D341Med (cell line): ENCODE measurements at regions not wholly inside any gene's neighbourhood (a gene's known extent, or its start where the extent isn't known, plus 50 kb on each side); places are given as distances from the start of the nearest gene placed in this dataset.
"Not testable (repeated sequence)": the region's sequence is repeated elsewhere in the genome, so short reads cannot be mapped to it uniquely, and the experiment has no call there.

Experiments used
- DNase-seq: peaks from one replicate; pipeline ENCODE4 v3.0.0; 2012; ENCODE audit warnings: low spot score

DNA sequence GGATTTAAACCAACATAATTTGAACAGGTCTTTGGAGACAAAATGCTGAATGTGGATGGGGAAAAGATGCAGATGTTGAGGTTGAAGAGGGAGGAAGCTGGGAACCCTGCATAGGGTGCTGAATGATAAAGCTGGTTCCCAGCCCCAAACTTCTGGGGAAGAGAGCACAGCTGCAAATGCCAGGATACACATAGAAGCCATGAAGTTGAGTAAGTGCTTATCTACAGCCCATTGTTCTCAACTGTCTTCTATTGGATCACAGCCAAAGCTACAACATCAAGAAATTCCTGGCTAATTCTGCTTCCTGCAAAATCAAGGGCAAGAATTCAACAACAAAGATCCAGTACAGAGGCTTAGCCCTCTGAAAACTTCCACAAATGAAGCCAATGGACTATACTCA is 779.8 kb downstream of the PRIM2 start:
- DNase-seq: not testable (repeated sequence)

DNA sequence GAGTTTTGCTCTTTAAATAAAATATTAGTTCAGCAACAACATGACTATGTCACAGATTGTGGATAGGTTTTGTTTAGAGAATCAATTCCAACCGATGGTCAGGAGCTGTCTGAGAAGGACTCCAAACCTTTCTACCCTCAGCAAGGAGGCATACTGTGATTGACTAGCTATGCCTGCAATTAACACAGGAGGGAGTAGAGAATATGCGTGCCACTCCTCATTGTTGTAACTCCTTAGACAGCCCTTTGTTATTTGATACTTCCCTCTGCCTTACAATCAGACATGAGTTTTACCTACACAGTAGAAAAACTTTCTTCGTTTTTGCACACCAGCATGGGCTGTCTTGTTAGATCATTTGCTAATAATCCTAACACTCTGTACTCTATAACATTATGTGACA is 796.5 kb downstream of the PRIM2 start:
- no peak for DNase-seq

DNA sequence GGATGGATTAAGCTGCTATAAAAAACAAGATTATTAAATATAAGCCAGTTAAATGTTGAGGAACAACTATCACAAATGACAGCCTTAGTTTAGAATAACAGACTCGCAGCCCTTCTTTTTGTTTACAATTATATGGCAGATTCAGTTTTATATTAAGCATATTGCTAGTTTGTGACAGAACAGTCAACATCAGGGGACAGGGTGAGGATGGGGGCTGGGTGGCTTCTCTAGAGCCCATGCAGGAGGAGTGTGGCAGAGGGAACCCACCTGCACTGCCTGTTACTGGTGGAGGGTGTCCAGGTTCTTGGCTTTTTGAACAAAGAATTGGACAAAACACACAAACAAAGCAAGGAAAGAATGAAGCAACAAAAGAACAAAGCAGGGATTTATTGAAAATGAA is 799.7 kb downstream of the PRIM2 start:
- not testable (repeated sequence) for DNase-seq

DNA sequence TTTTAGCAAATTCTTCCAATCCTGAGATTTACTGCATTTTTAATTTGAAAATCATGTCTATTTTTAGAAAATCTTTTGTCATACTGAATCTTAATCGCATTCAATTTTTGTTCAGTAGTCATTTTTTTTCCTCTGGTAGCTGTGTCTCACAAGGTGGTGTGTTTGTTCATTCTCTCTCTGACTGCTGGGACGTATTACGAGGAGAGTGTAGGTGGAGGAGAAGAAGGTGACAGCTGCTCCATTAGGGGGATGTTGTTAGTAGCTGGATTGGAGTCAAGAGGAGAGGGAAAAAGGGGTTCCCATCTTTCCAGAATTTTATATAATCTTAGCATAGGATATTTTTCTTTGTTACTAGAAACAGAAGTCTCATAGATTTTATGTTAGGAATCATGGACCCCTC is 804.2 kb downstream of the PRIM2 start:
- DNase-seq: not testable (repeated sequence)

DNA sequence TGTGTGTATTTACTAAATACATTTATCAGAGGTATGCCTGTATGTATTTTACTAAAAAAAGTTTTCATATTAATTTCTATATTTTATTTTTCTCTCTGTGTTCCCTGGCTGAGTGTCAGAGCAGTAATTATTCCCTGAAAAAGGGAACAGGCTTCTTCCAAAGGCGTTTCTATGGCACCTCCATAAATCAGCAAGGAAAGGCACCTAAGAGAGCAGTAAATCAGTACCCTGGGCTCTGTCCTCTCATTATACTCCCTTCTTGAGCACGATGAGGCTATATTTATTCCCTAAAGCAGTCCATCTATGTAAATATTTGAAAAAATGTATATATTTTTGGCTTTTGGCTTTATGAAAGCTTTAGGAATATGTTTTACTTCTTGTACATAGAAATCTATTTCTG is 806.3 kb downstream of the PRIM2 start:
- DNase-seq: not testable (repeated sequence)

DNA sequence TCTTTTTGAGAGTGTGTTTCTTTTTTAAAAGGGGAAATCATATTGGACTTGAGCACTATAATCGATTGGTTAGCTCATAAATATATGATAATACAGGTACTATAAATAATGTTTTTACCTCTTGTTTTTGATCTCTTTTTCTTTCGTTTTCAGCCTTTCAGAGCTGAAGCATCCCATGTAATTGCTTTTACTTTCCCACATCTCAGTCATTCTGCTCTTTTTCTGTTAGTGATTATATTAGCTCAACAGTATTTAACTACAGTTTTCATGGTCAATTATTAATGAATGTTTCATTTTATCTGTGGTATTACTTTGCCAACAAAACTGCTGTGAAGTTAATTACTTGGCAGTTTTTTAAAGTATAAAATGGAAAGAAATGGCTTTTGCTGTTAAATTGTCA is 811.1 kb downstream of the PRIM2 start:
- not testable (repeated sequence) for DNase-seq

DNA sequence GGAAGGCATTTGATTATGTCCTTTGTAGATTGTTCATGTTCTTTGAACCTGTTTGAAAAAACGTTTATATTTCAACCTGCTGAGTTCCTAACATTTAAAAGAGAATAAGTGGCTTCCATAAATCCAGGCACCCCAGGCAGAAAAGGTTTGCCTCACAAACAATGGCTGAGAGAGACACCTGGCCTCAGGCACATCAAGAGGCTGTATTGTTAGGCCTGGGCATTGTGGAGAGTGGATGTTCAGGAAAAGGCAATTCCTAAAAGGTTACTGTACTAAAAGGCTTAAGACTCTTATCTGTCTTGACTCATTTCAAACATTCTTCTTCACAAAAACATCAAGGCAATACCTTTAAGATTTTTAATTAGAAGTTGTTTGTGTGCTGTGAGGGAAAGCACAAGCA is 811.7 kb downstream of the PRIM2 start:
- not testable (repeated sequence) for DNase-seq

DNA sequence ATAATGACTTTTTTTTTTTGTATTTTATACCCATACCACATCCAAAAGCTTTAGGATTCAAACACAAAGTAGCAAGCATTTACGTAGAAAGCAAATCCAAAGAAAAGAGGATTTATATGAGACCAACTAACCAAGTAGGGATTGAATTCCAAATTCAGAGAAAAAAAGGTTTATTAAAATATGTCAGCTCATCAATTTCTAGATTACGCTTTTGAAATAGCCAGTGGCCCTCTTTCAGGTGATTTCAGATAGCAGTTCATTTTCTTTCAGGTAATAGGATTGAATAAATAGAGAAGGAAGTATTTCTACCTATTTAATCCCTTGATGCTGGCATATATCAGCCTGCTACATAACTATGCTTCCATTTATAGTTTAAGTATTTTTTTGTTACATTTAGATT is 822.3 kb downstream of the PRIM2 start:
- DNase-seq: not testable (repeated sequence)

DNA sequence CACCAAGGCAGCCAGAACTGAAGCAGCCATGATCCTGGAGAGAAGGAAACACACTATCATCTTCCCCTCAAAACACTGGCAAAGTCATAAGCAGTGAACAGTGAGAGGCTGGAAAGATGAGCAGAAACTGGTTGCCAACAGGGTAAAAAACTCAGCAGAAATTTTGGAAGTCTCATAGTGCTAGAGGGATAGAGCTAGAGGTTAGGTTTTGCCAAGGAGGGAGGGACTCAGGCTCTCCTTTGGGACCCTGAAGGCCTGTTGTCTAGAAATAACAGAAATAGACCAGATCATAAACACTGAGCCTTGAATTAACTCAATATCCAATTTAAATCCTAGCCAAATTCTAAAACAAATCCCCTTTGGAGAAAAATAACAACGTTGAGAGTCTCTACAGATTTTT is 853.6 kb downstream of the PRIM2 start:
- not testable (repeated sequence) for DNase-seq

DNA sequence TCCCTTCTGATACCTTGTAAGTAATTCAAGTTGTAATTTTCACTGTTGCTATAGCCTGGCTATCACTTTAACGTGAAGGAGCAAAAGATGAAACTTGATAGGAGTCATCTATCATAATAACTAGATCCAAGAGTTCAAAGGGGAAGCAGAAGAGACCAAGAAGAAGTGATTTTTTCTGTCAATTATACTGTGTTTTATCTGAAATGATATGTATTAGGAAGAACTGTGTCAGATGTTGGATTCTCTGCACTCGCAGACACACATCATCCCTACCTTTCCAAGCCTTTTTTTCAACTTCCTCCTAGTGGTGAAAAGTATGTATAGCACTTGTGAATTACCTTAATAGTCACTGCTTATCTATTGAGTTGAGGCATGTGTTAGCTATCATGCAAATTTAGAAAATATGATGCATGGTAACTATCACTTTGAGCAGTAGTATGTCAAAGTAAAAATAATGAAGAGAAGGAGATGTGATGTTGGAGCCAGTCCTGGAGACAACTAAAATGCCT is 864.2 kb downstream of the PRIM2 start:
- not testable (repeated sequence) for DNase-seq

DNA sequence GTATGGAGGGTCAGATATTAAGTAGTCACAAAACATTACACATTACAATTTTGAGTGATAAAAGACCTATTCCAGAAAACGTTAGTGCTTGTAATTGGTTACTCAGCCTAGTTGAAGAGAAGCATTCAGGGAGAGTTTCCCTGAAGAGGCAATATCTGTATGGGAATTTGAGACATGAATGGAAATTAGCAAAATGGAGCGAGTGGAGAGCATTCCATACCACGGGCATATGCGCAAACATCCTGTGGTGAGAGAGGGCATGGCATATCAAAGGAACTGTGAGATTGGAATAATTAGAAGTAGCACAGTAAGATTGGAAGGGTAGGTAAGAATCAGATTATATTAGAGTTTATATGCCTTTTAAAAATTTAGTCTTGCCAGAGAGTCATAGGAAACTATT is 867.9 kb downstream of the PRIM2 start:
- DNase-seq: not testable (repeated sequence)

DNA sequence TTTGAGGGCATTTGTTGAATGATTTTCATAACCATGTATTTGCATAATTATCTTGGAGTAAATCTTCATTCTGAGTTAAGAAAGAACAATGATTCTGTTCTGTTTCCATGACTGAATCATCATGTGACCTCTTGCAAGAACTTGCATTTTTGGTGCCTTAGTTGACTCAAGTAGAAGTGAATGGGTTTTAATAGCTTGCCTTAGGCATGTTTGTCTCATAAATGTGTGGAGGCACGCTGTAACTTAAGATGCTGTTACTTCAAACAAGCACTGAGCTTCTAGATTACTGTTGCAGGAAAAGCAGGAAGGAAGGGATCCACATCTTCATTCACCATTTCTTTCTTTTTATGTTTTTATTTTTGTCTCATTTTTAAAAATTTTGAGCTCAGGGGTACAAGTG is 875.8 kb downstream of the PRIM2 start:
- DNase-seq: not testable (repeated sequence)

DNA sequence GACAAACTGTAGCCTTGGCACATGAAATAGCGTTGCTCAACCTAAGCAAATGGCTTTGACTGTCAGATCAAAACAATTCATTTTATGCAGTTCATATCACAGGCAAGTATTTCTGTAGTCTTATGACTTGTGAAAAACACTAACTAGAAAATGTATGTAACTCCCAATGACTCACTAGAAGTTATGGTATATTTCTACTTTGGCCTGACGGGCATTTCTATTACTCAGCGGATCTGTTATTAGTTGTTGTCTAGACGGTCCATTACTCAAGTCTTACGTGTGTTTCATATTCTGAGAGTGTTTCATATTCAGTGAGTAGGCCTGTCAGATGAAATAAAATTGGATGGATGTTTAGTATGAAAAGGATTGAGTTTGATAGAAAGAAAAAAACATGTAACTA is 880.9 kb downstream of the PRIM2 start:
- no peak for DNase-seq

DNA sequence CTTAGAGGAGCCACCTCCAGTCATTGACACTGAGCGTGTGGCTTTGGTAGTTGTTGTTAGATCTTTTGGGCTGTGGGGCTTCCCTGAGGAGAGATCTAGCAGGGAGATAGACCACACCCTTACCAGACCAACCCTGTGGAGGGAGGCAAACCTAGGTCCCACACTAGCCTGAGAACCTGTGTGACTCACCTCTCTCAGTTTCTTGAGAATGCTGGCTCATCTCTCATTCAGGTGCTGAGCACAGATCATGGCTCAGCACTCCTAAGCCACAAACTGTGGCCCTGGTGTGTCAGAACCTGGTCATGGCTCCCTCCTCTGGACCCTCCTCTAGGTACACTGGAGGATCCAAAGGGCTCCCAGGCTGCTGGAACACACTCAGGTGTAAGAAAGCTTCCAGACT is 919.7 kb downstream of the PRIM2 start:
- DNase-seq: not testable (repeated sequence)

DNA sequence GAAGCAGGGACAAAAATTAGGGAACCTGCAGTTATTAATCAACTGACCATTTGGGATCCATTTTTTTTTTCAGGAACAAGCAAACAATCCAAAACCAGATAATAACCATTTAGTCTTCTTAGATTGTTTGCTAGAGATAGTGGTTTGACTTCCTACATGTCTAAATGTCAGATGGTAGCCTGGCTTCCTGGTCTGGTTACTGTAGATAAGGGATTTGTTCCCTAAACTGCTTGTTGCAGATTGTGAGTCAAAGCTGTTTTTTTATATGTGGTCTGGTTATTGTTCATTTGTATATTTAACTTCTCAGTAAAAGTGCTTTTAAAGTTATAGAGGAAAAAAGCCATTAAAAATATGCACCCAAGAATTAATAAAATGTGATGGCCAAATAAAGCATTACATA is 921.0 kb downstream of the PRIM2 start:
- DNase-seq: not testable (repeated sequence)

DNA sequence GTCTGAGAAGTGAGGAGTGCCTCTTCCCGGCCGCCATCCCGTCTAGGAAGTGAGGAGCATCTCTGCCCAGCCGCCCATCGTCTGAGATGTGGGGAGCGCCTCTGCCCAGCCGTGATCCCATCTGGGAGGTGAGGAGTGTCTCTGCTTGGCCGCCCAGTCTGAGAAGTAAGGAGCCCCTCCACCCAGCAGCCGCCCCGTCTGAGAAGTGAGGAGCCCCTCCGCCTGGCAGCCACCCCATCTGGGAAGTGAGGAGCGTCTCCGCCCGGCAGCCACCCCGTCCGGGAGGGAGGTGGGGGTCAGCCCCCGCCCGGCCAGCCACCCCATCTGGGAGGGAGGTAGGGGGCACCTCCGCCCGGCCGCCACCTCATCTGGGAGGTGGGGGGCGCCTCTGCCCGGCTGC is 940.2 kb downstream of the PRIM2 start:
- not testable (repeated sequence) for DNase-seq

DNA sequence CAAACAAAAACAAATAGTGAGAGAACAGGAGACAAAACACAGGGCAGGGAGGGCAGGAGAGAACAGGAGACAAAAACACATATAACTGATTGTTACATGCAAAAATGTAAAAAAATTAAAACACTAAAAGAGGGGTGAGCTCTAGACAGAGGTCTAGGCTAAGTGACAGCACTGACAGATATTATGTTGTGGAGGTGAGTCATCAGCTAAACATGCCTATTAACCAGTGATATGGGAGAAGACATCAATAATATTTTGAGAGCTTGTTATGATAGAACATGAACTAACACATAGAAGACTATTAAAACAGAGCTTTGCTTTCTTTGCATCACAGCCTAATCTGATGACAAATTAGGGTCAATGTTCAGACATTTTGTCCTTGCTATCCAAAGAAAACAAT is 972.7 kb downstream of the PRIM2 start:
- DNase-seq: no peak

DNA sequence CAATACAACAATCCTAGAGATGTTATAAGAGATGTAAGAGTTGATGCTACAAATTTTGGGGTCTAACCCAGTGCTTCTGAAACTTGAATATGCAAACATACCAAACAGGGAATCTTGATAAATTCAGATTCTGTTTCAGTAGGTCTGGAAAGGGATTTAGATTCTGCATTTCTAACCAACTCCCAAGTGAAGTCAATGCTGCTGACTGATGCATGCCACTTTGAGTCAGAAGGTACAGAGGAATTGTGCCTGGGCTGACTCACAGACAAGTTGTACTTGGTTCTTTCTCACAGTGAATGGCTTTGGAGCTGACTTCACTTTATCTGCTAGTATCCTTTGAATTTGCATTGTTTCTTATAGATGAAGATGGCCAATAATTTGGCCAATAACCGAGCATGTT is 973.9 kb downstream of the PRIM2 start:
- DNase-seq: not testable (repeated sequence)

DNA sequence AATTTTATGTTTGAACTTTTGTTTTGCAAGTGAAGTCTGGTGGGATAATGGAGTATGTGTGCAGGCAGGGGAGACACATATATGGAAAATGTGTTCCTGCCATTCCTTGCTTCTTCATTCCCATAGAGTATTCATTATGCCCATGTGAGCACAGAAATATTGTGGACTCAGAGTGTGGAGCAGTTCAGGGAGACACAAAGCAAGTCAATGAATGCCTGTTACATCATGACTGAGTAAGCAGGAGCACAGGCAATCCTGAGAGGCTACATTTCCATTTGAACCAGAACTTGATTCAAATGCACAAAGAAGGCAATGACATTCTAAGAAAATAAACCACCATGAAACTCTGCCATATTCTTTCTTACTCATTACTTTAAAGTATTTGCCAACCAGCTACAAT is 990.5 kb downstream of the PRIM2 start:
- not testable (repeated sequence) for DNase-seq

DNA sequence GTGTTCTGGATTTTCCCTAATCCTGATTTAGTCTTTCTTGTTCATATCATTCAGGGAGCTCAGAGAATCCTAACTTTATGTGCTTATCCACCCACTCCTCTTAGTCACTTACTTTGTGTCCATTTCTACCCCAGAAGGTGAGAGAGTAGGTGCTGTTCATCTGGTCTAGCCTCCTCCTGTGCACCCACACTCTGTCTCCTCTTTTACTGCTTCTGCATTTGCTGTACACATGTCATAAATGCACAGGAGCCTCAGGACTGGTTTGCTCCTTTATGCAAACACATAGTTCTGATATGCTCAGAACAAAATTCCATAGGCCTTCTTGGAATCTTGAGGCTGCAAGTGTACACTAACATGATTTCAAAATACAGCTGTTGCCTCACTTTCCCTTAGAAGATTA is 1014.7 kb downstream of the PRIM2 start:
- DNase-seq: not testable (repeated sequence)

DNA sequence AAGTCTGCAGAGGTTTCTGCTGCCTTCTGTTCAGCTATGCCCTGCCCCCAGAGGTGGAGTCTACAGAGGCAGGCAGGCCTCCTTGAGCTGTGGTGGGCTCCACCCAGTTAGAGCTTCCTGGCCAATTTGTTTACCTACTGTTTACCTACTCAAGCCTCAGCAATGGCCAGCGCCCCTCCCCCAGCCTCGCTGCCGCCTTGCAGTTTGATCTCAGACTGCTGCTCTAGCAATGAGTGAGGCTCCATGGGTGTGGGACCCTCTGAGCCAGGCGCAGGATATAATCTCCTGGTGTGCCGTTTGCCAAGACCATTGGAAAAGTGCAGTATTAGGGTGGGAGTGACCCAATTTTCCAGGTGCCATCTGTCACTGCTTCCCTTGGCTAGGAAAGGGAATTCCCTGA is 1024.9 kb downstream of the PRIM2 start:
- not testable (repeated sequence) for DNase-seq

DNA sequence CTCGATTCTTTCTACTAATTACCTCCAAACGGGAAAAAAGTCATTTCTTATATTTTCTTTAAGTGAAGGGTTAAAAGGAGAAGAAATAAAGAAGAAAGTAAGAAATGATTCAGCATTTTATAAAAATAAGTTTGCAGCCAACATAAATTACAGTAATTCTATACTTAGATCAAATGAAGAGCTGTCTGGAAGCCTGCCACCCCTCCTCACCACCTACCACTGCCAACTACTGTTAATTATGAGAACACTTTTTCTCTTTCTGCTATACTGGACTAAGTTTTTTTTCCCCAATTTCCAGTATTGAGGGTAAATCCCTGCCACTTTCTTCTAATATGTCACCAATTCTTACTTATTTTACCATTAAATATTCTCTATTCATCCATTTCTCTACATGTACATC is 1030.1 kb downstream of the PRIM2 start:
- DNase-seq: not testable (repeated sequence)

DNA sequence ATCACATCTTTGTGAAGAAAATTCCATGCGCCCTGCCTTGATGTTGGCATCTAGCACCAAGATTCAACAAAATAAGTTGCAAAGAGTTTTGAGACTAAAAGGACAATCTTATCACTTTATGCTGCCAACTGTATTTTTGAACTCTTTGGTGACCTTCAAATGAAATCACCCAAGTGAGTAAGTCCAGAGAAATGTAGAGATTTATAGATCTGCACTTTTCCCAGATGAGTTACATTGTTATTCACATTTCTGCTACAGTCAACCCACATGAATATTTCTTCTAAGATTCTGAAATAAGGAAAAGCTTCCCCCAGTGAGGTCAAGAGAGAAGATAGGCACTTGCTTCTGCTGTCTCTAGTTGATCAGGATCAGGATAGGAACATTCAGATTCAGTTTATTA is 1034.2 kb downstream of the PRIM2 start:
- not testable (repeated sequence) for DNase-seq

DNA sequence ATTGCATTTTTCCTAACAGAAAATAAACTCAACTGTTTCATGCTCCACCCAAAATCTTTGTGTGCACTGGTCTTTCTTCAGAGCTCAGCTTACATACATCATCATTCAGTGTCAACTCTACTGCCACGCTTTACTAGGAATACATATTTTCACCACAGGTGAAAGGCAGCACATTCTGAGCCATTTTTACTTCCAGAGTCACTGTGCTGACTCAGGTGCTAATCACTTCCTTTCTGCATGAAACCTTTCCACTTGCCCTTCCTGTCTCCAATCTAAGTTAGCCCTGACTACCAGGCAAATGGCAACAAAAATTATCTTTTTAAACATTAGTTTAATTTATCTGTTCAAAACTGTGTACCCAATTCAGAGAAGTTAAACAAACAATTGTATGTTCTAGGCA is 1041.0 kb downstream of the PRIM2 start:
- DNase-seq: not testable (repeated sequence)

DNA sequence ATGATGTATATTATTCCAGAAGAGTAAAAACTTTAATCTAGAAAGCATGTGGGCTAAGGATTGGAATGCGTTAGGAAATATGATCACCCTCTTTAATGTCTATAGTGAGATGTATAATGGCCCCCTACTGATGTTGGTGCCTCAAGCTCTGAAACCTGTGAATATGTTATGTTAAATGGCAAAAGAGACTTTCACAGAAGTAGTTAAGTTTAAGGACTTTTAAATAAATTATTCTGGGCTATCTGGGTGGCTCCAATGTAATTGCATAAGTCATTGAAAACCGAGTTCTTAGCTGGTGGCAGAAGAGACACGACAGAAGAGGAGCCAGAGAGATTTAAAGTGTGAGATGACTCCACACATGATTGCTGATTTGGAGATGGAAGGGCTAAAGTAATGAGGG is 1048.4 kb downstream of the PRIM2 start:
- DNase-seq: not testable (repeated sequence)
